CD8-positive, alpha-beta memory T cell (primary cell): ENCODE measurements at regions not wholly inside any gene's neighbourhood (a gene's known extent, or its start where the extent isn't known, plus 50 kb on each side); places are given as distances from the start of the nearest gene placed in this dataset.
A peak's percentile ranks its signal among the peaks of the same experiment; 100 is the strongest.
"Not testable (repeated sequence)": the region's sequence is repeated elsewhere in the genome, so short reads cannot be mapped to it uniquely, and the experiment has no call there.

Experiments
- CTCF ChIA-PET: fragments of 350-600 bp; sonication (Branson Sonifier 250); formaldehyde crosslinking; loops from one replicate; lab custom pipeline; 2021; ENCODE audit warnings: antibody characterized with exemption; lab: Charles Lee
- POLR2A ChIA-PET: fragments of 350-600 bp; sonication (Branson Sonifier 250); formaldehyde crosslinking; loops from one replicate; lab custom pipeline; 2021; ENCODE audit warnings: antibody characterized with exemption; lab: Charles Lee
- DNase-seq, 5 donors: peaks; one replicate each; pipeline versions ENCODE4 v3.0.0 to v3.0.0-alpha.2; 2020 to 2022; ENCODE audit warnings: mixed read lengths in 1 of 5
- H3K27ac ChIP-seq: one replicate; pipeline ENCODE4 v1.7.0; 2013; ENCODE audit warnings: low read depth, mild to moderate bottlenecking, low read length, moderate library complexity
- H3K27me3 ChIP-seq: 2 replicates; pipeline ENCODE4 v1.7.0; 2013; ENCODE audit warnings: low read length, mild to moderate bottlenecking; ENCODE audit not compliant: insufficient read depth, poor library complexity, severe bottlenecking
- H3K36me3 ChIP-seq: 2 replicates; pipeline ENCODE4 v1.7.0; 2013; ENCODE audit warnings: mild to moderate bottlenecking, low read length, moderate library complexity; ENCODE audit not compliant: insufficient read depth
- H3K4me1 ChIP-seq: 2 replicates; pipeline ENCODE4 v1.7.0; 2013; ENCODE audit warnings: mild to moderate bottlenecking, low read length, moderate library complexity; ENCODE audit not compliant: insufficient read depth
- H3K4me3 ChIP-seq: 2 replicates; pipeline ENCODE4 v1.7.0; 2013; ENCODE audit warnings: mild to moderate bottlenecking, low read length
- H3K9me3 ChIP-seq: 2 replicates; pipeline ENCODE4 v1.7.0; 2013; ENCODE audit warnings: mild to moderate bottlenecking, low read length
- H3K27ac Mint-ChIP-seq, 8 donors: one replicate each; pipeline ENCODE4 v1.8.0; 2020 to 2021; ENCODE audit warnings: mixed read lengths in 8 of 8, mild to moderate bottlenecking in 6 of 8, inconsistent platforms in 3 of 8, moderate library complexity in 3 of 8
- H3K27me3 Mint-ChIP-seq, 2 donors: one replicate each; pipeline ENCODE4 v1.8.0; 2020 to 2021; ENCODE audit warnings: mixed read lengths in 2 of 2, mild to moderate bottlenecking in 1 of 2, moderate library complexity in 1 of 2
- H3K36me3 Mint-ChIP-seq, 3 donors: one replicate each; pipeline ENCODE4 v1.8.0; 2020 to 2021; ENCODE audit warnings: mixed read lengths in 3 of 3, inconsistent platforms in 1 of 3, mild to moderate bottlenecking in 1 of 3
- H3K4me1 Mint-ChIP-seq, 3 donors: one replicate each; pipeline ENCODE4 v1.8.0; 2020 to 2021; ENCODE audit warnings: mixed read lengths in 3 of 3, inconsistent platforms in 1 of 3, mild to moderate bottlenecking in 1 of 3
- H3K4me3 Mint-ChIP-seq, 7 donors: one replicate each; pipeline ENCODE4 v1.8.0; 2020 to 2021; ENCODE audit warnings: mixed read lengths in 7 of 7, mild to moderate bottlenecking in 6 of 7, moderate library complexity in 4 of 7, inconsistent platforms in 2 of 7
- H3K9me3 Mint-ChIP-seq, 5 donors: one replicate each; pipeline ENCODE4 v1.8.0; 2020 to 2022; ENCODE audit warnings: mixed read lengths in 5 of 5, mild to moderate bottlenecking in 3 of 5, moderate library complexity in 2 of 5, inconsistent platforms in 1 of 5

DNA sequence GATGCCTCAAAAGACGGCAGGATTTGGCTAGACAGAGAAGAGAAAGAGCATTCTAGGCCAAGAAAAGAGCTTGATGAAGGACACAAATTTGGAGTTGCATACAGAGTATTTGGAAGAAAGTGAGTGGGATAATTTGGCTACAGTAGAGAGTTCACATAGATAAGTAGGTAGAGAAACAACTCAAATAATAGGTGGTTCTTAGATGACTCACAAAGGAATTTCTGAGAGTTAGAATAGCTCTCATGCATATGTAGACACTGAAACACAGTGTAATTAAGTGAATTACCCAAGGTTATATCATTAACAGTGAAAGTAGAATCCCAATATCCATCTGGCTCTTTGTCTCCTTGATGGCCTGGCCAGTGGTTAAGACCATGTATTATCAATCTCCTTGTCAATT lies 228.6 kb upstream of the DDI1 start:
- ChIA-PET POLR2A (no interaction called here), CTCF (no interaction called here)
- Histone ChIP-seq H3K4me1 (no peaks in the 10 kb centered on the region), H3K36me3 (no peaks in the 10 kb centered on the region), H3K9me3 (no peaks in the 10 kb centered on the region), H3K4me3 (no peak overlapping the region), H3K27ac (no peak overlapping the region), H3K27me3 (no peaks in the 10 kb centered on the region)
- no peaks in the 10 kb centered on the region for H3K9me3 Mint-ChIP-seq
- no peak for DNase-seq
- H3K27me3 Mint-ChIP-seq, result peaks cover 0 to 2% of the 10 kb centered on the region in 2 donors
- no peaks in the 10 kb centered on the region for H3K36me3 Mint-ChIP-seq
- H3K4me1 Mint-ChIP-seq, result no peaks in the 10 kb centered on the region
- no peak overlapping the region for H3K27ac Mint-ChIP-seq
- no peak overlapping the region for H3K4me3 Mint-ChIP-seq

- DNase-seq, result no peak
- Mint-ChIP-seq H3K36me3 (no peaks in the 10 kb centered on the region), H3K4me1 (no peaks in the 10 kb centered on the region), H3K27me3 (peaks cover 0 to 2% of the 10 kb centered on the region in 2 donors), H3K4me3 (no peak overlapping the region), H3K27ac (no peak overlapping the region), H3K9me3 (no peaks in the 10 kb centered on the region)
- ChIA-PET POLR2A (no interaction called here), CTCF (no interaction called here)
- no peaks in the 10 kb centered on the region for H3K36me3 ChIP-seq
- no peak overlapping the region for H3K27ac ChIP-seq
- H3K4me1 ChIP-seq, result no peaks in the 10 kb centered on the region
- H3K9me3 ChIP-seq, result no peaks in the 10 kb centered on the region
- no peaks in the 10 kb centered on the region for H3K27me3 ChIP-seq
- H3K4me3 ChIP-seq, result no peak overlapping the region
Observed at GRCh38 chr11:103808252-103808651, 228.2 kb upstream of the DDI1 start.

DNA sequence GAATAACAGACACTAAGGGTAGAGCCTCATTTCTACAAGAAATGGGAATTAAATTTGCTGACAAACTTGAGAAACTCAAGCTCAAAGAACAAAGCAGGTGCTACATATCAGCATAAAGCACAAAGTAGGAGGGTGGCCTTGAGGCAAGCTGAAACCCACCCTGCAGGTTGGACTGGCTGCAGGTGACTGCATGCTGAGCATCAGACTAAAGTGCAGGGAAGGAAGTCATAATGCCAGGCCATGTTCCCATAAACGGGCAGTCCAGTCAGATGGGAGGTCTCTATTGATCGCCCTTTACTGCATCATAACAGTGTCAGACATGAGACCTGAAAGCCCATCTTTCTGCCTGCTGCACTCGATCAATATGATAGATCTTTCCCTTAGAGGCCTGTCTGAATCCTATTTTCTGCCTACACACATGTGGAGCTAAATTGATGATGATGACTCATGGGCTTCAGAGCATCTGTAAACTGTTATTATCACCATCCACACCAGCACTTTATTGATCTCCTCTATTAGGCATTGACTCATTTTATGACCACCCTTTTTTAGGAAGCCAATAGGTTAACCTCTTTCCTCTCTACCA lies 224.5 kb upstream of the DDI1 start:
- peaks cover 0 to 1% (median 0%) of the 10 kb centered on the region in 5 donors for H3K9me3 Mint-ChIP-seq
- no peak overlapping the region for H3K27ac ChIP-seq
- H3K9me3 ChIP-seq, result no peaks in the 10 kb centered on the region
- H3K36me3 ChIP-seq, result no peaks in the 10 kb centered on the region
- no peaks in the 10 kb centered on the region for H3K27me3 ChIP-seq
- H3K4me1 Mint-ChIP-seq, result no peaks in the 10 kb centered on the region
- H3K27ac Mint-ChIP-seq, result no peak overlapping the region
- no peaks in the 10 kb centered on the region for H3K36me3 Mint-ChIP-seq
- H3K4me3 ChIP-seq, result no peak overlapping the region
- no peak overlapping the region for H3K4me3 Mint-ChIP-seq
- DNase-seq, result no peak
- CTCF ChIA-PET, result no interaction called here
- H3K27me3 Mint-ChIP-seq, result peaks cover 0 to 2% of the 10 kb centered on the region in 2 donors
- POLR2A ChIA-PET, result no interaction called here
- no peaks in the 10 kb centered on the region for H3K4me1 ChIP-seq

DNA sequence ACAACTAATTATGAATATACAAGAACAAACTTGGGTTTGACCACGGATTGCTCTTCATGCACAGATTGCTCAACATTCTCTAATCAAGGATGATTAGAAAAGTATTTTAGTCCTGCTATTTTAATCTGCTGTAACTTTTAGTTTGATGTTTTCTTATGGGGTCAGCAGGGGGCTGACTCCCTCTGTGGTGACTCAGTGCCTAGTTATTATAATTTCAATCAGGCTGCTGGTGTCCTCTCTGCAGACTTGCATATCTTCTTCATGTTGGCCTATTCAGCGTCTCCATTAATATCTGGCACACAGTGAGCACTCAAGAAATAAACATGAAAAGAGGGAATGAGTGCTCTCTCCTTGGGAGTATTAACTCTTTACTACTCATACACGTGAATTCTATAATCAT lies 223.8 kb upstream of the DDI1 start:
- CTCF ChIA-PET, result no interaction called here
- H3K27ac ChIP-seq, result no peak overlapping the region
- Mint-ChIP-seq H3K36me3 (no peaks in the 10 kb centered on the region), H3K27me3 (peaks cover 0 to 2% of the 10 kb centered on the region in 2 donors), H3K27ac (no peak overlapping the region), H3K4me3 (no peak overlapping the region), H3K9me3 (peaks cover 0 to 2% (median 0%) of the 10 kb centered on the region in 5 donors), H3K4me1 (no peaks in the 10 kb centered on the region)
- H3K27me3 ChIP-seq, result no peaks in the 10 kb centered on the region
- no peaks in the 10 kb centered on the region for H3K9me3 ChIP-seq
- H3K4me1 ChIP-seq, result no peaks in the 10 kb centered on the region
- no peak for DNase-seq
- no peak overlapping the region for H3K4me3 ChIP-seq
- POLR2A ChIA-PET, result no interaction called here
- no peaks in the 10 kb centered on the region for H3K36me3 ChIP-seq

DNA sequence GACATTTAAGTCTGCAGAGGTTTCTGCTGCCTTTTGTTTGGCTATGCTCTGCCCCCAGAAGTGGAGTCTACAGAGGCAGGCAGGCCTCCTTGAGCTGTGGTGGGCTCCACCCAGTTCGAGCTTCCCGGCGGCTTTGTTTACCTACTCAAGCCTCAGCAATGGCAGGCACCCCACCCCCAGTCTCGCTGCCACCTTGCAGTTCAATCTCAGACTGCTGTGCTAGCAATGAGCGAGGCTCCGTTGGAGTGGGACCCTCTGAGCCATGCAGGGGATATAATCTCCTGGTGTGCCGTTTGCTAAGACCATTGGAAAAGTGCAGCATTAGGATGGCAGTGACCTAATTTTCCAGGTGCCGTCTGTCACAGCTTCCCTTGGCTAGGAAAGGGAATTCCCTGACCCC lies 216.1 kb upstream of the DDI1 start:
- CTCF ChIA-PET, DNase-seq, H3K36me3 ChIP-seq, H3K36me3 Mint-ChIP-seq, H3K27me3 Mint-ChIP-seq, H3K4me1 Mint-ChIP-seq, H3K4me3 Mint-ChIP-seq, POLR2A ChIA-PET, H3K27ac Mint-ChIP-seq, H3K27ac ChIP-seq, H3K9me3 ChIP-seq, H3K27me3 ChIP-seq, H3K4me1 ChIP-seq, H3K4me3 ChIP-seq, H3K9me3 Mint-ChIP-seq: not testable (repeated sequence)

GRCh38 chr11:103824116-103824515 lies 212.3 kb upstream of the DDI1 start:
- ChIA-PET CTCF (no interaction called here), POLR2A (no interaction called here)
- Mint-ChIP-seq H3K27ac (no peak overlapping the region), H3K4me1 (no peaks in the 10 kb centered on the region), H3K27me3 (peaks cover 0 to 2% of the 10 kb centered on the region in 2 donors), H3K9me3 (peaks cover 0 to 6% (median 0%) of the 10 kb centered on the region in 5 donors), H3K36me3 (peaks cover 0 to 2% (median 0%) of the 10 kb centered on the region in 3 donors), H3K4me3 (no peak overlapping the region)
- Histone ChIP-seq H3K4me1 (no peaks in the 10 kb centered on the region), H3K27ac (no peak overlapping the region), H3K9me3 (no peaks in the 10 kb centered on the region), H3K27me3 (no peaks in the 10 kb centered on the region), H3K4me3 (no peak overlapping the region), H3K36me3 (no peaks in the 10 kb centered on the region)
- DNase-seq, result no peak

DNA sequence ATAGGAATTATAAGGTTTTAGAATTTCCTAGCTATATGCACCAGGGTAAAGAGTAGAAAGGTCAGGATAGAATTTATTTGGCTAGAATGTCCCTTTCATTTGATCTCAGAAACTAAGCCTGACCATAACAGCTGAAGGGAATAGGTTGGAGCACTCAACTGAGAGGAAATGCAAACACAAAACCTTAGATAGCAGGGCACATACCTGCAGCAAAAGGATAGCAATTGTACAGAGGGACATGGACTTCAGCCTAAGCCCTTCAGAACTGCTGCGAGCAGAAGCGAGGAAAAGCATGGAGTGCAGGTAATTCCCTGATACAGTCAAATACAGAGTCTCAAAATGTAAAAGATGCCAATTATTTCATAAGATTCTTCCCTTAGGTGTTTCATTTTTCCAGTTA lies 211.0 kb upstream of the DDI1 start:
- Histone ChIP-seq H3K4me3 (no peak overlapping the region), H3K9me3 (no peaks in the 10 kb centered on the region), H3K4me1 (no peaks in the 10 kb centered on the region), H3K27ac (no peak overlapping the region), H3K27me3 (no peaks in the 10 kb centered on the region), H3K36me3 (no peaks in the 10 kb centered on the region)
- Mint-ChIP-seq H3K27ac (peak overlapping the region in 1 of 8 donors; percentile 16), H3K4me1 (no peaks in the 10 kb centered on the region), H3K27me3 (peaks cover 0 to 3% of the 10 kb centered on the region in 2 donors), H3K9me3 (peaks cover 0 to 10% (median 7%) of the 10 kb centered on the region in 5 donors), H3K36me3 (peaks cover 0 to 2% (median 0%) of the 10 kb centered on the region in 3 donors), H3K4me3 (no peak overlapping the region)
- CTCF ChIA-PET, result no interaction called here
- DNase-seq, result no peak
- POLR2A ChIA-PET, result no interaction called here

GRCh38 chr11:103826856-103827255 lies 209.6 kb upstream of the DDI1 start:
- no peaks in the 10 kb centered on the region for H3K4me1 Mint-ChIP-seq
- no peak overlapping the region for H3K4me3 Mint-ChIP-seq
- Histone ChIP-seq H3K27me3 (no peaks in the 10 kb centered on the region), H3K27ac (no peak overlapping the region), H3K9me3 (no peaks in the 10 kb centered on the region), H3K36me3 (no peaks in the 10 kb centered on the region), H3K4me3 (no peak overlapping the region), H3K4me1 (no peaks in the 10 kb centered on the region)
- CTCF ChIA-PET, result no interaction called here
- no peaks in the 10 kb centered on the region for H3K36me3 Mint-ChIP-seq
- DNase-seq, result no peak
- POLR2A ChIA-PET, result no interaction called here
- H3K27ac Mint-ChIP-seq, result no peak overlapping the region
- H3K9me3 Mint-ChIP-seq, result peaks cover 0 to 21% (median 14%) of the 10 kb centered on the region in 5 donors
- H3K27me3 Mint-ChIP-seq, result peaks cover 0 to 5% of the 10 kb centered on the region in 2 donors
